HCT116 (cell line): ENCODE measurements at regions not wholly inside any gene's neighbourhood (a gene's known extent, or its start where the extent isn't known, plus 50 kb on each side); places are given as distances from the start of the nearest gene placed in this dataset.

Experiments used
- ATAC-seq: fragments of 200-7000 bp; cut with Tn5 transposase; 2 replicates; pipeline ENCODE4 v1.9.1; 2020; ENCODE audit warnings: mild to moderate bottlenecking, moderate library complexity
- BruUV-seq: library from RNA; stranded (reverse); fragments of 400-500 nt; replicated peaks from 2 replicates; lab custom pipeline; 2021; lab: Mats Ljungman, UMichigan
- CTCF ChIA-PET: fragments of 300-600 bp; sonication (Branson Sonifier 250); formaldehyde crosslinking; loops from one replicate; lab custom pipeline; 2021; ENCODE audit warnings: antibody characterized with exemption; lab: Charles Lee
- POLR2A ChIA-PET: fragments of 300-600, 350-600 bp; sonication (Branson Sonifier 250); formaldehyde crosslinking; loops from one replicate; lab custom pipeline; 2021; ENCODE audit warnings: antibody characterized with exemption; lab: Charles Lee
- RAD21 ChIA-PET, 2 experiments: fragments of 300-600 bp; sonication (Branson Sonifier 250); formaldehyde crosslinking; loops; one replicate each; lab custom pipeline; 2023; ENCODE audit warnings: low total read pairs in 2 of 2; ENCODE audit not compliant: uncharacterized antibody in 2 of 2, unreplicated experiment in 2 of 2, low non-redundant PET in 1 of 2; lab: Charles Lee
- DNase-seq: peaks from one replicate; pipeline ENCODE4 v3.0.0-alpha.2; 2010; ENCODE audit warnings: low read depth, low spot score
- H2AFZ ChIP-seq: fragments of 200-600 bp; shearing (Covaris generic), sonication (generic); 2 replicates; pipeline ENCODE4 v1.6.1; 2017; ENCODE audit warnings: low read depth, mixed run types, mixed read lengths, antibody characterized with exemption, low read length; ENCODE audit not compliant: poor library complexity, severe bottlenecking
- H3K27ac ChIP-seq: 2 replicates; pipeline ENCODE4 v1.5.1; 2012; ENCODE audit warnings: low read depth, low read length
- H3K27me3 ChIP-seq: fragments of 200-600 bp; sonication (generic); 2 replicates; pipeline ENCODE4 v1.6.1; 2016; ENCODE audit warnings: mixed run types, low read length, mixed read lengths; ENCODE audit not compliant: insufficient read depth
- H3K36me3 ChIP-seq, 2 experiments: fragments of 200-500 bp in 1 of 2; fragments of 200-600 bp in 1 of 2; sonication (Bioruptor generic) in 1 of 2; sonication (generic) in 1 of 2; 2 replicates each; pipeline versions ENCODE4 v1.5.1 to v1.6.1; 2014 to 2016; ENCODE audit warnings: low read length in 2 of 2, inconsistent platforms in 1 of 2, mixed read lengths in 1 of 2, mixed run types in 1 of 2; ENCODE audit not compliant: insufficient read depth in 2 of 2, control insufficient read depth in 1 of 2
- H3K4me1 ChIP-seq, 2 experiments: fragments of 200-600 bp in 1 of 2; sonication (generic) in 1 of 2; 2 replicates each; pipeline versions ENCODE4 v1.5.1 to v1.6.1; 2012 to 2017; ENCODE audit warnings: low read length in 2 of 2, inconsistent platforms in 1 of 2, mild to moderate bottlenecking in 1 of 2, mixed read lengths in 1 of 2, mixed run types in 1 of 2, moderate library complexity in 1 of 2; ENCODE audit not compliant: insufficient read depth in 2 of 2, control insufficient read depth in 1 of 2
- H3K4me2 ChIP-seq: fragments of 200-600 bp; sonication (generic); 2 replicates; pipeline ENCODE4 v1.6.1; 2017; ENCODE audit warnings: mixed run types, low read length, mixed read lengths
- H3K4me3 ChIP-seq, 2 experiments: fragments of 200-600 bp in 1 of 2; sonication (generic) in 1 of 2; replicated peaks in 1 of 2; 2 replicates each; pipeline ENCODE4 v1.5.1; 2011 to 2016; ENCODE audit warnings: low read length in 2 of 2, control low read depth in 1 of 2, low read depth in 1 of 2, mild to moderate bottlenecking in 1 of 2, mixed read lengths in 1 of 2, mixed run types in 1 of 2
- H3K79me2 ChIP-seq: fragments of 200-600 bp; sonication (generic); 2 replicates; pipeline ENCODE4 v1.6.1; 2017; ENCODE audit warnings: mild to moderate bottlenecking, mixed run types, low read length, moderate library complexity, mixed read lengths; ENCODE audit not compliant: insufficient read depth
- H3K9ac ChIP-seq: fragments of 200-600 bp; sonication (generic); 2 replicates; pipeline ENCODE4 v1.6.1; 2016; ENCODE audit warnings: low read length, mixed read lengths
- H3K9me2 ChIP-seq: fragments of 200-600 bp; sonication (generic), shearing (Covaris generic); 2 replicates; pipeline ENCODE4 v1.6.1; 2017; ENCODE audit warnings: mixed run types, mild to moderate bottlenecking, moderate library complexity; ENCODE audit not compliant: insufficient read depth
- H3K9me3 ChIP-seq, 2 experiments: fragments of 200-500 bp in 1 of 2; fragments of 200-600 bp in 1 of 2; sonication (Bioruptor generic) in 1 of 2; sonication (generic) in 1 of 2; 2 replicates each; pipeline ENCODE4 v1.6.1; 2014 to 2017; ENCODE audit warnings: low read length in 2 of 2, mixed read lengths in 2 of 2, inconsistent platforms in 1 of 2, low read depth in 1 of 2, mild to moderate bottlenecking in 1 of 2, mixed run types in 1 of 2, moderate library complexity in 1 of 2; ENCODE audit not compliant: control insufficient read depth in 1 of 2, insufficient read depth in 1 of 2
- H4K20me1 ChIP-seq: fragments of 200-600 bp; sonication (generic), shearing (Covaris generic); 2 replicates; pipeline ENCODE4 v1.6.1; 2017; ENCODE audit warnings: mixed run types, mild to moderate bottlenecking, moderate library complexity; ENCODE audit not compliant: insufficient read depth
- ATF3 ChIP-seq: IDR thresholded peaks from 2 replicates; pipeline ENCODE4 v1.6.1; 2012
- CTCF ChIP-seq, 3 experiments: fragments of 200-600 bp in 1 of 3; sonication (generic) in 1 of 3; IDR thresholded peaks in 2 of 3; conservative IDR thresholded peaks in 1 of 3; 2 replicates each; pipeline ENCODE4 v1.5.1; 2012 to 2017; ENCODE audit warnings: low read depth in 2 of 3, low read length in 2 of 3, antibody characterized with exemption in 1 of 3, borderline replicate concordance in 1 of 3, control low read depth in 1 of 3, mild to moderate bottlenecking in 1 of 3, mixed read lengths in 1 of 3, mixed run types in 1 of 3, moderate library complexity in 1 of 3; ENCODE audit not compliant: insufficient read depth in 1 of 3
- EGR1 ChIP-seq: IDR thresholded peaks from 2 replicates; pipeline ENCODE4 v1.6.1; 2012; ENCODE audit warnings: low read depth
- EZH2phosphoT487 ChIP-seq: fragments of 200-600 bp; IDR thresholded peaks from 2 replicates; pipeline ENCODE4 v1.6.1; 2018; ENCODE audit warnings: antibody characterized with exemption, borderline replicate concordance
- POLR2A ChIP-seq: IDR thresholded peaks from 2 replicates; pipeline ENCODE4 v1.7.0; 2011; ENCODE audit warnings: borderline replicate concordance; ENCODE audit not compliant: insufficient read depth, insufficient read length; ENCODE audit errors: extremely low read depth
- RAD21 ChIP-seq: IDR thresholded peaks from 2 replicates; pipeline ENCODE4 v1.6.1; 2012; ENCODE audit warnings: low read depth, mild to moderate bottlenecking
- SRF ChIP-seq: IDR thresholded peaks from 2 replicates; pipeline ENCODE4 v1.6.1; 2012; ENCODE audit warnings: low read depth
- TCF7L2 ChIP-seq: IDR thresholded peaks from 2 replicates; pipeline ENCODE4 v1.7.0; 2011; ENCODE audit warnings: borderline replicate concordance, inconsistent platforms; ENCODE audit not compliant: insufficient read depth, insufficient read length; ENCODE audit errors: extremely low read depth
- intact Hi-C: fragments of 100-400 bp; cut with micrococcal nuclease; formaldehyde crosslinking; loops from 2 replicates; pipeline ENCODE4 v1.10.0; 2022

GRCh38 chr4:104967034-104967401, 179.7 kb upstream of the TET2 start:
- RAD21 ChIA-PET: no interaction called here
- H3K4me3 ChIP-seq: no peak overlapping the region
- POLR2A ChIA-PET: no interaction called here

GRCh38 chr4:104969394-104970082, 177.1 kb upstream of the TET2 start:
- intact Hi-C loops: no loop called here
- ATAC-seq (no peak), DNase-seq (no peak)
- Histone ChIP-seq H3K4me2 (no peak overlapping the region), H3K9ac (no peak overlapping the region), H3K27me3 (no peaks in the 10 kb centered on the region), H3K9me3 (no peaks in the 10 kb centered on the region), H3K36me3 (no peaks in the 10 kb centered on the region), H3K79me2 (no peaks in the 10 kb centered on the region), H4K20me1 (no peaks in the 10 kb centered on the region), H2AFZ (no peak overlapping the region), H3K27ac (no peak overlapping the region), H3K4me3 (no peak overlapping the region), H3K9me2 (no peaks in the 10 kb centered on the region), H3K4me1 (peaks cover 0 to 7% of the 10 kb centered on the region in 2 experiments; a peak in 1 of 4 replicates)
- CTCF ChIA-PET: no interaction called here
- BruUV-seq: no TSS peak
- RAD21 ChIA-PET: no interaction called here
- no peak for TF ChIP-seq EGR1
- TF ChIP-seq ATF3: no peak
- TF ChIP-seq RAD21: no peak
- TF ChIP-seq CTCF (IDR thresholded peaks at IDR 0.05 in 2 of 3, conservative IDR thresholded peaks at IDR 0.05 in 1 of 3; ENCODE audit: borderline replicate concordance in 1 of 3, insufficient read depth in 1 of 3, low read depth in 2 of 3, low read length in 2 of 3): no peak
- POLR2A ChIA-PET: no interaction called here

More at GRCh38 chr4:104967034-104967401, 179.7 kb upstream of the TET2 start:
- CTCF ChIA-PET: no interaction called here
- Histone ChIP-seq H3K9me3 (no peaks in the 10 kb centered on the region), H4K20me1 (no peaks in the 10 kb centered on the region), H3K79me2 (no peaks in the 10 kb centered on the region), H3K36me3 (no peaks in the 10 kb centered on the region), H3K4me2 (no peak overlapping the region), H3K4me1 (peaks cover 0 to 7% of the 10 kb centered on the region in 2 experiments; a peak in 1 of 4 replicates), H3K27ac (no peak overlapping the region), H3K9ac (no peak overlapping the region)
- ATAC-seq: no peak
- TF ChIP-seq EGR1 (no peak), TCF7L2 (no peak), SRF (no peak), POLR2A (no peak), EZH2phosphoT487 (no peak)
- TF ChIP-seq, all 23 proteins: peak for 0
- peak overlapping the region; percentile 12 for H2AFZ ChIP-seq
- no peaks in the 10 kb centered on the region for H3K27me3 ChIP-seq
- no peaks in the 10 kb centered on the region for H3K9me2 ChIP-seq
- no TSS peak for BruUV-seq
- no peak for DNase-seq
- intact Hi-C loops: no loop called here
